ENCODE measurements at regions not wholly inside any gene's neighbourhood (a gene's known extent, or its start where the extent isn't known, plus 50 kb on each side); places are given as distances from the start of the nearest gene placed in this dataset.

GRCh38 chr1:221171768-221172167 lies 292.5 kb downstream of the HLX start:
- H3K36me3 Mint-ChIP-seq (ENCODE audit: low read depth) = no peaks in the 10 kb centered on the region

GRCh38 chr1:221172841-221173240 lies 293.6 kb downstream of the HLX start:
- Mint-ChIP-seq H3K4me3 (no peak overlapping the region), H3K4me1 (no peaks in the 10 kb centered on the region), H3K36me3 (ENCODE audit: low read depth) (no peaks in the 10 kb centered on the region), H3K9me3 (peaks cover 8% of the 10 kb centered on the region), H3K27me3 (ENCODE audit: low read depth) (peaks cover 7% of the 10 kb centered on the region), H3K27ac (no peak overlapping the region)
- no peak for TF ChIP-seq CTCF (IDR thresholded peaks at IDR 0.05; ENCODE audit: unreplicated experiment in 3 of 3)

More at GRCh38 chr1:221171768-221172167, 292.5 kb downstream of the HLX start:
- Mint-ChIP-seq H3K4me3 (no peak overlapping the region), H3K4me1 (no peaks in the 10 kb centered on the region), H3K27me3 (ENCODE audit: low read depth) (peaks cover 7% of the 10 kb centered on the region), H3K27ac (no peak overlapping the region), H3K9me3 (peaks cover 8% of the 10 kb centered on the region)
- TF ChIP-seq CTCF (IDR thresholded peaks at IDR 0.05; ENCODE audit: unreplicated experiment in 3 of 3) = no peak

GRCh38 chr1:221174330-221174993 lies 295.2 kb downstream of the HLX start:
- Mint-ChIP-seq H3K27ac (no peak overlapping the region), H3K9me3 (peaks cover 8% of the 10 kb centered on the region), H3K4me3 (no peak overlapping the region), H3K27me3 (ENCODE audit: low read depth) (peaks cover 6% of the 10 kb centered on the region), H3K4me1 (no peaks in the 10 kb centered on the region), H3K36me3 (ENCODE audit: low read depth) (no peaks in the 10 kb centered on the region)
- no peak for TF ChIP-seq CTCF (IDR thresholded peaks at IDR 0.05; ENCODE audit: unreplicated experiment in 3 of 3)

- no peaks in the 10 kb centered on the region for H3K4me1 Mint-ChIP-seq
- no peak overlapping the region for H3K4me3 Mint-ChIP-seq
- no peaks in the 10 kb centered on the region for H3K36me3 Mint-ChIP-seq (ENCODE audit: low read depth)
- H3K9me3 Mint-ChIP-seq = peaks cover 8% of the 10 kb centered on the region
- peaks cover 5% of the 10 kb centered on the region for H3K27me3 Mint-ChIP-seq (ENCODE audit: low read depth)
- H3K27ac Mint-ChIP-seq = no peak overlapping the region
- TF ChIP-seq CTCF (IDR thresholded peaks at IDR 0.05; ENCODE audit: unreplicated experiment in 3 of 3) = no peak
These were observed 296.0 kb downstream of the HLX start for GRCh38 chr1:221175249-221175648.

DNA sequence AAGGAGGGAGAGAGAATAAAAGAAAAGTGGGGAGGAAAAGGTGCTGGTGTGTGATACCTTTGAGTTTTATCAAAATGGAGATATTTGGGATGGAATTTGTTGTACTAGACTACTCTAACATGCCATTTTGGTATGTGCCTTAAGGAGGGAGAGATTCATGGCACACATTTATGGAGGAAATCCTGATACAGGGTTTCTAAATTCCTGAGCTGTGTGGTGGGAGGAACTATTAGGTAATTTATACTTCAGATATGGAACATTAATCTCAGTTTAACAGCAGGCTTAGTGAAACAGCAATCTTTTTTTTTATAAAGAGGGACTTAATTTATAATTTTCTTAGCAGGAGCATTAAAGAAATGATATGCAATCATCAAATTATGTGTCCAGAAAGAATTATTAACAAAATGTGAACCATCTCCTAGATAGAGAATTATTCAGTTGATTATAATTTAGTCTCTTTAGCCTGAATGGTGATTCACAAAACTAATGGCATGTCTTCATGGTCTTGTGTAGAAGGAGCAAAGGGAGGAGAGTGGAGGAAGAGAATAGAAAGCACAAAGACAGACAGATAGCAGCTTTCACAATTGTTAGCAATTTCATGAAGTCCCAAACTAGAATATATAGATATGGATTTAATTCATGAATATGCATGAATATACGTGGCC lies 301.6 kb downstream of the HLX start:
- H3K9me3 Mint-ChIP-seq = no peaks in the 10 kb centered on the region
- H3K27ac Mint-ChIP-seq = no peak overlapping the region
- TF ChIP-seq CTCF (IDR thresholded peaks at IDR 0.05; ENCODE audit: unreplicated experiment in 3 of 3) = no peak
- H3K36me3 Mint-ChIP-seq (ENCODE audit: low read depth) = no peaks in the 10 kb centered on the region
- H3K27me3 Mint-ChIP-seq (ENCODE audit: low read depth) = peaks cover 5% of the 10 kb centered on the region
- H3K4me1 Mint-ChIP-seq = peaks cover 5% of the 10 kb centered on the region
- no peak overlapping the region for H3K4me3 Mint-ChIP-seq

All from nephron (organoid).